OCI-LY7 (cell line): ENCODE measurements at regions not wholly inside any gene's neighbourhood (a gene's known extent, or its start where the extent isn't known, plus 50 kb on each side); places are given as distances from the start of the nearest gene placed in this dataset.

Source experiments
- BruUV-seq: library from RNA; stranded (reverse); fragments of 400-500 nt; replicated peaks from 2 replicates; lab custom pipeline; 2021; lab: Mats Ljungman, UMichigan
- CTCF ChIA-PET: fragments of 300-600 bp; sonication (Branson Sonifier 250); formaldehyde crosslinking; loops from one replicate; lab custom pipeline; 2022; ENCODE audit warnings: antibody characterized with exemption; ENCODE audit not compliant: unreplicated experiment; lab: Charles Lee
- POLR2A ChIA-PET: fragments of 300-600 bp; sonication (Branson Sonifier 250); formaldehyde crosslinking; loops from one replicate; lab custom pipeline; 2022; ENCODE audit warnings: antibody characterized with exemption; lab: Charles Lee
- DNase-seq: peaks from one replicate; pipeline ENCODE4 v3.0.0-alpha.2; 2015; ENCODE audit warnings: low spot score
- H2AFZ ChIP-seq: fragments of 200-600 bp; sonication (generic), shearing (Covaris generic); 2 replicates; pipeline ENCODE4 v1.6.1; 2014; ENCODE audit warnings: mild to moderate bottlenecking, antibody characterized with exemption, low read length, moderate library complexity
- H3K27ac ChIP-seq: fragments of 200-600 bp; sonication (generic); 2 replicates; pipeline ENCODE4 v1.5.1; 2014; ENCODE audit warnings: mixed run types, low read depth, mild to moderate bottlenecking, moderate library complexity, low read length, inconsistent platforms; ENCODE audit not compliant: poor library complexity, severe bottlenecking
- H3K36me3 ChIP-seq: fragments of 200-600 bp; sonication (generic); 2 replicates; pipeline ENCODE4 v1.6.1; 2014; ENCODE audit warnings: mild to moderate bottlenecking, antibody characterized with exemption, low read length, moderate library complexity, mixed read lengths; ENCODE audit not compliant: insufficient read depth
- H3K4me1 ChIP-seq: fragments of 200-600 bp; sonication (generic); 2 replicates; pipeline ENCODE4 v1.5.1; 2014; ENCODE audit warnings: mild to moderate bottlenecking, low read length; ENCODE audit not compliant: insufficient read depth, poor library complexity, severe bottlenecking
- H3K4me2 ChIP-seq: fragments of 200-600 bp; sonication (generic); 2 replicates; pipeline ENCODE4 v1.6.1; 2014; ENCODE audit warnings: mild to moderate bottlenecking, low read length
- H3K4me3 ChIP-seq: fragments of 200-600 bp; sonication (generic); 2 replicates; pipeline ENCODE4 v1.5.1; 2014; ENCODE audit warnings: mild to moderate bottlenecking, low read depth, low read length; ENCODE audit not compliant: poor library complexity, severe bottlenecking
- H3K79me2 ChIP-seq: fragments of 200-600 bp; sonication (generic); 2 replicates; pipeline ENCODE4 v1.6.1; 2016; ENCODE audit warnings: low read depth, mild to moderate bottlenecking, low read length, moderate library complexity, mixed read lengths; ENCODE audit not compliant: insufficient read depth
- H3K9me2 ChIP-seq: fragments of 200-600 bp; sonication (generic); 2 replicates; pipeline ENCODE4 v1.6.1; 2016; ENCODE audit warnings: mild to moderate bottlenecking, low read length, mixed read lengths; ENCODE audit not compliant: insufficient read depth
- H3K9me3 ChIP-seq: fragments of 200-600 bp; sonication (generic); 2 replicates; pipeline ENCODE4 v1.6.1; 2014; ENCODE audit warnings: mild to moderate bottlenecking, mixed run types, low read length, mixed read lengths
- H4K20me1 ChIP-seq: fragments of 200-600 bp; sonication (generic); 2 replicates; pipeline ENCODE4 v1.6.1; 2014; ENCODE audit warnings: mild to moderate bottlenecking, antibody characterized with exemption, low read length, moderate library complexity, mixed read lengths; ENCODE audit not compliant: insufficient read depth
- EZH2phosphoT487 ChIP-seq: fragments of 200-600 bp; sonication (generic); IDR thresholded peaks from 2 replicates; pipeline ENCODE4 v1.6.1; 2018; ENCODE audit warnings: low read depth, borderline replicate concordance, mild to moderate bottlenecking, mixed run types, antibody characterized with exemption, low read length, moderate library complexity, mixed read lengths
- intact Hi-C: fragments of 100-400 bp; cut with micrococcal nuclease; formaldehyde crosslinking; loops from one replicate; pipeline ENCODE4 v1.10.0; 2022; ENCODE audit not compliant: unreplicated experiment
- TF ChIP-seq, protein P1 (sequence below): fragments of 200-600 bp; sonication (generic); conservative IDR thresholded peaks from 2 replicates; pipeline ENCODE4 v1.5.1; 2014; ENCODE audit warnings: mild to moderate bottlenecking, antibody characterized with exemption, low read length, moderate library complexity, mixed read lengths

DNA sequence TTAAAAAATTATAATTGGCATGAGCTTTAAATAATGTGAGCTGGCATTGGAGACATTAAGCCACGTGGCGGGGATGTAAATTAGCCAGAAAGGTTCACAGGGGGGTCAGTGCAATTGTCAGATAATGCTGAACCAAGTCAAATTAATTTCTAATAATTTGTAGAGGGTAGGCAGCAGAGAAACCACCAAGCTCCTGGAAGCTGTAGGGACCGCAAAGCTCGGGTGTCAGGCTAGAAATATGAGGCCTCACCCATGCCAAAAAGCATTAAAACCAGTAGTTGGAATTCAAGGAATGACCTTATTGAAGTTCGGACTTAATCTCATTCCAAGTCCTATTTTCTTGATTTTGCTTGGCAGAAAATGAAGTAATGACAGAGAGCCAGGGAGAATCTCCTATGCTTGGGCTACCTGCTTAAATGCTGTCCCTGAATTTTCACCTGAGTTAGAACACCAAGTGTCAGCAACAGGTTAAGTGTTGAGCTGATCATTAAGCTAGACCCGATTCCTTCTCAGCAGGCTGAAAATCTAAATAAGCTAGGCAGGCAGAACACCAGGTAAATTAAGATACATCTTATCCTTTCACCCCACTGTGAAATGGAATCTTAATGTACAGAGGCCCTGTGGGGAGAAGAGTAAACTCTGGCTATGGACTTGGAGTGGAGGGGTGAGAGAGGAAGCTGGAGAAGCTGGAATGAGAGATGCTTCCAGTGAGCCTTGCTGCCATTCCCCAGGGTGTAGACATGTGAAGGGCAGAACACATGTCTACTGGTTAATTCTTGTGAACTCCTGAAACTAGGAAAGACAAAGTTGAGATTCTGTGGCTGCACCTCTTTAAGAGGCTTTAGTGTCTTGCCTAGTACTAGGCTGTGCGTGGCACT, 520.0 kb downstream of the SLC4A3 start:
- intact Hi-C loops, result no loop called here
- H3K4me1 ChIP-seq, result no peaks in the 10 kb centered on the region
- CTCF ChIA-PET, result no interaction called here
- BruUV-seq, result no TSS peak
- no peak for TF ChIP-seq EZH2phosphoT487
- DNase-seq, result no peak
- H3K4me3 ChIP-seq, result no peak overlapping the region
- no peaks in the 10 kb centered on the region for H3K9me2 ChIP-seq
- POLR2A ChIA-PET, result interaction anchor here (0.6 kb wide), 1 partner anchor 107 kb away, joined by 4 read pairs; no protein-coding TSS in a partner anchor
- H3K36me3 ChIP-seq, result no peaks in the 10 kb centered on the region
- no peak overlapping the region for H3K27ac ChIP-seq
- H3K4me2 ChIP-seq, result no peak overlapping the region
- H3K79me2 ChIP-seq, result no peaks in the 10 kb centered on the region
- no peaks in the 10 kb centered on the region for H4K20me1 ChIP-seq
- H2AFZ ChIP-seq, result no peak overlapping the region
- no peaks in the 10 kb centered on the region for H3K9me3 ChIP-seq

DNA sequence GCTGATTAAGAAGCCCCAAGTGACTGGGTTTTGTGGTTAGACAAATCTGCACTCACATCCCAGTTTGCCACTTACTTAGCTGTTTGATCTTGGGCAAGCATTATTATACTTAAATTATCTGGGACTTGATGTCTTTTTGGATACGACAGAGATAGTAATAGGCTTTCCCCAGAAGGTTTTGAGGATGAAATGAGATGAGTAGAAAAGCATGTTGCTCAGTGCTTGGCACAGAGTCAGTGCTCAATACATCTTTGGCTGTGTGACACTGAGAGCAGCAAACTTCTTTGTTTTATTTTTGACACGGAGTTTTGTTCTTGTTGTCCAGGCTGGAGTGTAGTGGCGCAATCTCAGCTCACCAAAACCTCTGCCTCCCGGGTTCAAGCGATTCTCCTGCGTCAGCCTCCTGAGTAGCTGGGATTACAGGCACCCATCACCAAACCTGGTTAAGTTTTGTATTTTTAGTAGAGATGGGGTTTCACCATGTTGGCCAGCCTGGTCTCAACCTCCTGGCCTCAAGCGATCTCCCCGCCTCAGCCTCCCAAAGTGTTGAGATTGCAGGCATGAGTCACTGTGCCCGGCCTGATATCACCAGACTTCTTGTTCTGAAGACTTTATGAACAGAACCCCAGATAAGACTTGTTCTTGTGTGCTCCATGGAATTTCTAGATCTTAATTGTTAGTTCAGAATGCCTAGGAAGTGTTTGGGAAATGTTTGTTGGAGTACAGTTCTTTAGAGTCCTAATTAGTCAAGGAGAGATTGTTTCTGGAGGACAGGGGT, 521.2 kb downstream of the SLC4A3 start:
- Histone ChIP-seq H3K79me2 (no peaks in the 10 kb centered on the region), H3K27ac (no peak overlapping the region), H2AFZ (no peak overlapping the region), H3K36me3 (no peaks in the 10 kb centered on the region), H3K9me2 (no peaks in the 10 kb centered on the region), H3K9me3 (no peaks in the 10 kb centered on the region), H3K4me2 (no peak overlapping the region), H3K4me1 (no peaks in the 10 kb centered on the region), H4K20me1 (no peaks in the 10 kb centered on the region), H3K4me3 (no peak overlapping the region)
- ChIA-PET CTCF (no interaction called here), POLR2A (no interaction called here)
- TF ChIP-seq EZH2phosphoT487, result no peak
- TF ChIP-seq, protein P1, sequence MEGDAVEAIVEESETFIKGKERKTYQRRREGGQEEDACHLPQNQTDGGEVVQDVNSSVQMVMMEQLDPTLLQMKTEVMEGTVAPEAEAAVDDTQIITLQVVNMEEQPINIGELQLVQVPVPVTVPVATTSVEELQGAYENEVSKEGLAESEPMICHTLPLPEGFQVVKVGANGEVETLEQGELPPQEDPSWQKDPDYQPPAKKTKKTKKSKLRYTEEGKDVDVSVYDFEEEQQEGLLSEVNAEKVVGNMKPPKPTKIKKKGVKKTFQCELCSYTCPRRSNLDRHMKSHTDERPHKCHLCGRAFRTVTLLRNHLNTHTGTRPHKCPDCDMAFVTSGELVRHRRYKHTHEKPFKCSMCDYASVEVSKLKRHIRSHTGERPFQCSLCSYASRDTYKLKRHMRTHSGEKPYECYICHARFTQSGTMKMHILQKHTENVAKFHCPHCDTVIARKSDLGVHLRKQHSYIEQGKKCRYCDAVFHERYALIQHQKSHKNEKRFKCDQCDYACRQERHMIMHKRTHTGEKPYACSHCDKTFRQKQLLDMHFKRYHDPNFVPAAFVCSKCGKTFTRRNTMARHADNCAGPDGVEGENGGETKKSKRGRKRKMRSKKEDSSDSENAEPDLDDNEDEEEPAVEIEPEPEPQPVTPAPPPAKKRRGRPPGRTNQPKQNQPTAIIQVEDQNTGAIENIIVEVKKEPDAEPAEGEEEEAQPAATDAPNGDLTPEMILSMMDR, result no peak
- no TSS peak for BruUV-seq
- DNase-seq, result no peak
- intact Hi-C loops, result no loop called here

DNA sequence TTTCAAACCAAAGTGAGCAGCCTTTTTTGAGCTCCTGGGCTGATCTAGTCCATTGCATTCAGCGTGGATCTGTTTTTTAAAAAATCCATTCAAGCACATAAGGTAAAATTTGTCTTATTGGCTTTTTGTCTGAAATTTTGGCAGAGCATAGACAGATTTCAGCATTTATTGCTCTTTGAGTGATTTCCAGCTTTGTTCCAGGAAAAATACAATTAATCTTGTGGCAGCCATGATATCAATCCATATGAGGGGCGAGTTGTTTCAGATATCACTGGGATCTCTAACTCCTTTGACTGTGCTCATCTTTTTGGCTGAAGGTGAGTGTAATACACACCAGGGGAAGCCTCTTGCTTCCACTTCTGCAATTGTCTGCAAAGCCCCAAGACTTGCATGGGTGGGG, 523.9 kb downstream of the SLC4A3 start:
- no peak for DNase-seq
- no TSS peak for BruUV-seq
- H3K27ac ChIP-seq, result no peak overlapping the region
- H3K4me1 ChIP-seq, result no peaks in the 10 kb centered on the region
- POLR2A ChIA-PET, result interaction anchor here (0.6 kb wide), 1 partner anchor 979 kb away, joined by 3 read pairs; no protein-coding TSS in a partner anchor
- H3K4me2 ChIP-seq, result no peak overlapping the region
- H2AFZ ChIP-seq, result no peak overlapping the region
- CTCF ChIA-PET, result no interaction called here
- TF ChIP-seq EZH2phosphoT487, result no peak
- TF ChIP-seq, protein P1, result no peak
- H4K20me1 ChIP-seq, result no peaks in the 10 kb centered on the region
- intact Hi-C loops, result no loop called here
- H3K79me2 ChIP-seq, result no peaks in the 10 kb centered on the region
- H3K9me2 ChIP-seq, result no peaks in the 10 kb centered on the region
- H3K4me3 ChIP-seq, result no peak overlapping the region
- H3K9me3 ChIP-seq, result no peaks in the 10 kb centered on the region
- H3K36me3 ChIP-seq, result no peaks in the 10 kb centered on the region
